GM18951 (cell line): ENCODE measurements at regions not wholly inside any gene's neighbourhood (a gene's known extent, or its start where the extent isn't known, plus 50 kb on each side); places are given as distances from the start of the nearest gene placed in this dataset.

Experiments used
- POLR2A ChIP-seq: IDR thresholded peaks from 4 replicates; pipeline ENCODE4 v1.6.1; 2011; ENCODE audit warnings: mild to moderate bottlenecking; ENCODE audit not compliant: insufficient read length, insufficient read depth; ENCODE audit errors: extremely low read depth
- in situ Hi-C: fragments of 300-500 bp; cut with MboI; formaldehyde crosslinking; loops from one replicate; pipeline ENCODE4 v1.12.0; 2022; ENCODE audit warnings: low sequenced_read_pairs, mixed read lengths, inconsistent platforms; ENCODE audit not compliant: unreplicated experiment

GRCh38 chr17:33766721-33767120, 473.6 kb upstream of the ASIC2 start:
- in situ Hi-C loops: no loop called here
- no peak for TF ChIP-seq POLR2A

- in situ Hi-C loops: no loop called here
- TF ChIP-seq POLR2A: no peak
Measured at GRCh38 chr17:33769066-33769465, 476.0 kb upstream of the ASIC2 start.

GRCh38 chr17:33776304-33776703, 478.8 kb upstream of the CCL2 start:
- in situ Hi-C loops: loop anchor here (25.0 kb wide), 1 partner anchor 386 kb away; no protein-coding TSS in a partner anchor
- no peak for TF ChIP-seq POLR2A

- TF ChIP-seq POLR2A: no peak
- in situ Hi-C loops: loop anchor here (25.0 kb wide), 1 partner anchor 385 kb away; no protein-coding TSS in a partner anchor
Measured at GRCh38 chr17:33776903-33777302, 478.2 kb upstream of the CCL2 start.

- in situ Hi-C loops: loop anchor here (25.0 kb wide), 1 partner anchor 385 kb away; no protein-coding TSS in a partner anchor
- no peak for TF ChIP-seq POLR2A
Measured at GRCh38 chr17:33777674-33778073, 477.4 kb upstream of the CCL2 start.

GRCh38 chr17:33778505-33779233, 476.4 kb upstream of the CCL2 start:
- TF ChIP-seq POLR2A: no peak
- in situ Hi-C loops: loop anchor here (25.0 kb wide), 1 partner anchor 384 kb away; no protein-coding TSS in a partner anchor

- in situ Hi-C loops: loop anchor here (25.0 kb wide), 1 partner anchor 383 kb away; no protein-coding TSS in a partner anchor
- TF ChIP-seq POLR2A: no peak
Measured at GRCh38 chr17:33779234-33779591, 475.9 kb upstream of the CCL2 start.

- TF ChIP-seq POLR2A: no peak
- in situ Hi-C loops: loop anchor here (25.0 kb wide), 1 partner anchor 377 kb away; no protein-coding TSS in a partner anchor
Measured at GRCh38 chr17:33785281-33785680, 469.8 kb upstream of the CCL2 start.

GRCh38 chr17:33786478-33786877, 468.6 kb upstream of the CCL2 start:
- in situ Hi-C loops: loop anchor here (25.0 kb wide), 1 partner anchor 376 kb away; no protein-coding TSS in a partner anchor
- TF ChIP-seq POLR2A: no peak

GRCh38 chr17:33789658-33790057, 465.4 kb upstream of the CCL2 start:
- TF ChIP-seq POLR2A: no peak
- in situ Hi-C loops: loop anchor here (25.0 kb wide), 1 partner anchor 373 kb away; no protein-coding TSS in a partner anchor

GRCh38 chr17:33797181-33797580, 457.9 kb upstream of the CCL2 start:
- in situ Hi-C loops: loop anchor here (25.0 kb wide), 1 partner anchor 365 kb away; no protein-coding TSS in a partner anchor

GRCh38 chr17:33798308-33798707, 456.8 kb upstream of the CCL2 start:
- TF ChIP-seq POLR2A: no peak
- in situ Hi-C loops: loop anchor here (25.0 kb wide), 1 partner anchor 364 kb away; no protein-coding TSS in a partner anchor

More at GRCh38 chr17:33797181-33797580, 457.9 kb upstream of the CCL2 start:
- no peak for TF ChIP-seq POLR2A

GRCh38 chr17:33802349-33803198, 452.5 kb upstream of the CCL2 start:
- in situ Hi-C loops: no loop called here
- TF ChIP-seq POLR2A: no peak
